Type B pancreatic cell (in vitro differentiated cells): ENCODE measurements at regions not wholly inside any gene's neighbourhood (a gene's known extent, or its start where the extent isn't known, plus 50 kb on each side); places are given as distances from the start of the nearest gene placed in this dataset.

Experiments used
- DNase-seq: peaks from one replicate; pipeline ENCODE4 v3.0.0; 2021; ENCODE audit warnings: mixed read lengths; ENCODE audit not compliant: unreplicated experiment; ENCODE audit errors: extremely low spot score
- H3K27ac Mint-ChIP-seq: 2 replicates; pipeline ENCODE4 v1.8.0; 2021; ENCODE audit warnings: mild to moderate bottlenecking, mixed read lengths
- H3K27me3 Mint-ChIP-seq: 2 replicates; pipeline ENCODE4 v1.8.0; 2021; ENCODE audit warnings: mixed read lengths
- H3K36me3 Mint-ChIP-seq: 2 replicates; pipeline ENCODE4 v1.8.0; 2021; ENCODE audit warnings: mixed read lengths
- H3K4me1 Mint-ChIP-seq: one replicate; pipeline ENCODE4 v1.8.0; 2021; ENCODE audit warnings: mixed read lengths; ENCODE audit not compliant: unreplicated experiment
- H3K4me3 Mint-ChIP-seq: 2 replicates; pipeline ENCODE4 v1.8.0; 2021; ENCODE audit warnings: mild to moderate bottlenecking, mixed read lengths
- H3K9me3 Mint-ChIP-seq: 2 replicates; pipeline ENCODE4 v1.8.0; 2021; ENCODE audit warnings: mixed read lengths
- CTCF ChIP-seq: fragments of 200-600 bp; sonication (generic); conservative IDR thresholded peaks from 2 replicates; pipeline ENCODE4 v1.5.0; 2021; ENCODE audit warnings: antibody characterized with exemption, mild to moderate bottlenecking

- H3K27me3 Mint-ChIP-seq, result no peaks in the 10 kb centered on the region
- DNase-seq, result no peak
- no peak overlapping the region for H3K27ac Mint-ChIP-seq
- H3K36me3 Mint-ChIP-seq, result no peaks in the 10 kb centered on the region
- no peaks in the 10 kb centered on the region for H3K9me3 Mint-ChIP-seq
- TF ChIP-seq CTCF, result no peak
- H3K4me1 Mint-ChIP-seq, result peaks cover 9% of the 10 kb centered on the region
- H3K4me3 Mint-ChIP-seq, result no peak overlapping the region
Measured at GRCh38 chr3:73681610-73682009, 56.9 kb upstream of the PDZRN3 start.

- Mint-ChIP-seq H3K4me3 (no peak overlapping the region), H3K27me3 (no peaks in the 10 kb centered on the region), H3K9me3 (no peaks in the 10 kb centered on the region), H3K4me1 (peaks cover 9% of the 10 kb centered on the region), H3K36me3 (no peaks in the 10 kb centered on the region), H3K27ac (no peak overlapping the region)
- DNase-seq, result no peak
- no peak for TF ChIP-seq CTCF
Measured at GRCh38 chr3:73681198-73681597, 56.5 kb upstream of the PDZRN3 start.

- H3K36me3 Mint-ChIP-seq, result no peaks in the 10 kb centered on the region
- H3K27ac Mint-ChIP-seq, result no peak overlapping the region
- DNase-seq, result no peak
- no peaks in the 10 kb centered on the region for H3K9me3 Mint-ChIP-seq
- no peak overlapping the region for H3K4me3 Mint-ChIP-seq
- no peaks in the 10 kb centered on the region for H3K27me3 Mint-ChIP-seq
- TF ChIP-seq CTCF, result no peak
- H3K4me1 Mint-ChIP-seq, result peaks cover 7% of the 10 kb centered on the region
Measured at GRCh38 chr3:73680391-73681095, 55.8 kb upstream of the PDZRN3 start.

GRCh38 chr3:73677336-73678024, 52.7 kb upstream of the PDZRN3 start:
- Mint-ChIP-seq H3K9me3 (no peaks in the 10 kb centered on the region), H3K4me3 (no peak overlapping the region), H3K36me3 (no peaks in the 10 kb centered on the region), H3K27me3 (no peaks in the 10 kb centered on the region), H3K27ac (no peak overlapping the region), H3K4me1 (peaks cover 13% of the 10 kb centered on the region)
- no peak for TF ChIP-seq CTCF
- no peak for DNase-seq
